ENCODE measurements at regions not wholly inside any gene's neighbourhood (a gene's known extent, or its start where the extent isn't known, plus 50 kb on each side); places are given as distances from the start of the nearest gene placed in this dataset.

DNA sequence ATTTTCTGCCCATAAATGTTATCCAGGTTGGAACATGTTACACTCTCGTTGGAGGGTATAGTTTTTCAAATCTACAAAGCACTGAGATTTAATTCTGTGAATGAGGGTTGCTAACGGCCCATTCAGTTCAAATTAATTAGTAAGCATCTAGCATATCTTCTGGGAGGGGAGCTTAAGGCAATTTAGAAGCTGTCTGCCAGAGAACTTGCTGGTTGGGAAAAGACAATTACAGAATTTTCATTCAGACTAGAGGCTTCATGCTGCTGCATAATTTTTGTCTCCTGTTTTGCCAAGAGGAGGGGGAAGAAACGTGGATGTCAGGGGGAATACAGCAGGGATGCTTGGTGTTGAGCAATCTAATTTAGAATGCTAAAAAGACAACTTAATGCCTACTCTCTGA lies 268.3 kb upstream of the FAM83B start:
- no peak for FAIRE-seq
- no peak for ATAC-seq
- H3K4me3 ChIP-seq, result no peak overlapping the region
- intact Hi-C loops (cut with DNase I), result no loop called here
- H3K27ac ChIP-seq, result no peak overlapping the region
- H3K36me3 ChIP-seq, result no peaks in the 10 kb centered on the region
- DNase-seq, result no peak
- WGBS, 2 donors, result 42 to 56% methylated on average over 3 of the region's 3 CpGs
- no peaks in the 10 kb centered on the region for H3K27me3 ChIP-seq
- no peaks in the 10 kb centered on the region for H3K9me3 ChIP-seq
- no peaks in the 10 kb centered on the region for H3K4me1 ChIP-seq
- TF ChIP-seq, protein P1, sequence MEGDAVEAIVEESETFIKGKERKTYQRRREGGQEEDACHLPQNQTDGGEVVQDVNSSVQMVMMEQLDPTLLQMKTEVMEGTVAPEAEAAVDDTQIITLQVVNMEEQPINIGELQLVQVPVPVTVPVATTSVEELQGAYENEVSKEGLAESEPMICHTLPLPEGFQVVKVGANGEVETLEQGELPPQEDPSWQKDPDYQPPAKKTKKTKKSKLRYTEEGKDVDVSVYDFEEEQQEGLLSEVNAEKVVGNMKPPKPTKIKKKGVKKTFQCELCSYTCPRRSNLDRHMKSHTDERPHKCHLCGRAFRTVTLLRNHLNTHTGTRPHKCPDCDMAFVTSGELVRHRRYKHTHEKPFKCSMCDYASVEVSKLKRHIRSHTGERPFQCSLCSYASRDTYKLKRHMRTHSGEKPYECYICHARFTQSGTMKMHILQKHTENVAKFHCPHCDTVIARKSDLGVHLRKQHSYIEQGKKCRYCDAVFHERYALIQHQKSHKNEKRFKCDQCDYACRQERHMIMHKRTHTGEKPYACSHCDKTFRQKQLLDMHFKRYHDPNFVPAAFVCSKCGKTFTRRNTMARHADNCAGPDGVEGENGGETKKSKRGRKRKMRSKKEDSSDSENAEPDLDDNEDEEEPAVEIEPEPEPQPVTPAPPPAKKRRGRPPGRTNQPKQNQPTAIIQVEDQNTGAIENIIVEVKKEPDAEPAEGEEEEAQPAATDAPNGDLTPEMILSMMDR (IDR thresholded peaks at IDR 0.05), result no peak

- Histone ChIP-seq H3K4me3 (no peak overlapping the region), H3K9me3 (no peaks in the 10 kb centered on the region), H3K4me1 (no peaks in the 10 kb centered on the region), H3K27me3 (no peaks in the 10 kb centered on the region), H3K36me3 (no peaks in the 10 kb centered on the region), H3K27ac (no peak overlapping the region)
- TF ChIP-seq, protein P1 (IDR thresholded peaks at IDR 0.05), result no peak
- WGBS, 2 donors, result 59 to 72% methylated on average over 2 of the region's 2 CpGs
- intact Hi-C loops (cut with DNase I), result no loop called here
- ATAC-seq (no peak), DNase-seq (no peak), FAIRE-seq (no peak)
Observed at GRCh38 chr6:54579011-54579410, 267.6 kb upstream of the FAM83B start.

DNA sequence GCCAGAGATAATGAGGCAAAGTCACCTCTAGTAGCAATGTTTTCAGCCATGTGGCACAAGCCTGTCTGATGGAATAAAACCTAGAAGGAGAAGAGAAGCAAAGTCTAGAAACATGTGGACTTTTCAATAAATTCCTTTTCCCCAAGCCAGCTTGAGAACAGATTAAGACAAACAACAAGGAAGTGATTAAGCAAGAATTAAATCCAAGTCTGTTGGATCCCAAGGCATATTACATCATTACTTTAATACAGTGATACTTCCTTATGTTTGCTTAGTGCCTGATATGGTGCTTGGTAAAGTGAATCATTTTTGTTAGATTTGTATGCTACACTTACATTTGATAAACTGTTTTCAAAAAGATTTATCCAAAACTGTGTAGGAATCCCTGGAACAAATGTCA lies 260.3 kb upstream of the FAM83B start:
- Histone ChIP-seq H3K9me3 (no peaks in the 10 kb centered on the region), H3K36me3 (no peaks in the 10 kb centered on the region), H3K4me1 (no peaks in the 10 kb centered on the region), H3K27ac (no peak overlapping the region), H3K27me3 (no peaks in the 10 kb centered on the region), H3K4me3 (no peak overlapping the region)
- DNase-seq, result no peak
- TF ChIP-seq, protein P1 (IDR thresholded peaks at IDR 0.05), result no peak
- peak in 2 of 4 donors; percentile 57 to 66 for ATAC-seq
- no peak for FAIRE-seq
- intact Hi-C loops (cut with DNase I), result no loop called here

GRCh38 chr6:54587277-54587676 lies 259.3 kb upstream of the FAM83B start:
- ATAC-seq (no peak), FAIRE-seq (no peak), DNase-seq (no peak)
- Histone ChIP-seq H3K4me1 (no peaks in the 10 kb centered on the region), H3K27me3 (no peaks in the 10 kb centered on the region), H3K36me3 (no peaks in the 10 kb centered on the region), H3K9me3 (no peaks in the 10 kb centered on the region), H3K27ac (no peak overlapping the region), H3K4me3 (no peak overlapping the region)
- 45 to 65% methylated on average over 3 of the region's 3 CpGs for WGBS, 2 donors
- TF ChIP-seq, protein P1 (IDR thresholded peaks at IDR 0.05), result no peak
- intact Hi-C loops (cut with DNase I), result no loop called here

DNA sequence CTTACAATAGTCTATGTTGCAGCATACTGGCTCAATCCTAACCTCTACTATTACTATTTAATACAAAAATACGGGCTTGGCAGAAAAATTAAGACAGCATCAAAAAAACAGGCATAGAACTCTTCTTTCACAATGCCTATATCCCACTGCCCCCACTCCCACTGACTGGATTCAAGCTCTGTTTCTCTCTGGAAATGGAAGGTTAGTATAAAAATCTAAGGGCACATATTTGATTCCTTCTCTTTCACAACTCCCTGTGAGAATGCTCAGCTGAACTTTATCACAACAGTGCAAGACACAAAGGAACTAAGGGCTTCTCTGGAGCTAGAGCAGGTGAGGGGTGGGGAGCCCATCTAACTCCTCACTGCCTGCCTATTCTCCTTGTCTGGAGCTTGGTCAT lies 258.4 kb upstream of the FAM83B start:
- Histone ChIP-seq H3K9me3 (no peaks in the 10 kb centered on the region), H3K36me3 (no peaks in the 10 kb centered on the region), H3K4me1 (no peaks in the 10 kb centered on the region), H3K27me3 (no peaks in the 10 kb centered on the region), H3K4me3 (no peak overlapping the region), H3K27ac (no peak overlapping the region)
- DNase-seq, result no peak
- intact Hi-C loops (cut with DNase I), result no loop called here
- TF ChIP-seq, protein P1 (IDR thresholded peaks at IDR 0.05), result no peak
- no peak for FAIRE-seq
- 56 to 64% methylated on average over 1 of the region's 1 CpG for WGBS, 2 donors
- no peak for ATAC-seq
